Putamen (tissue), 1 donor: ENCODE measurements at regions not wholly inside any gene's neighbourhood (a gene's known extent, or its start where the extent isn't known, plus 50 kb on each side); places are given as distances from the start of the nearest gene placed in this dataset.

ENCODE experiments used
- DNase-seq: peaks from one replicate; pipeline ENCODE4 v3.0.0-alpha.2; 2016; ENCODE audit warnings: low spot score

GRCh38 chr3:90011996-90012395 lies 904.6 kb downstream of the EPHA3 start:
- DNase-seq = peak; percentile 63

GRCh38 chr3:90015688-90016356 lies 908.4 kb downstream of the EPHA3 start:
- DNase-seq = no peak

- no peak for DNase-seq
Measured at GRCh38 chr3:90016555-90016954, 909.1 kb downstream of the EPHA3 start.

GRCh38 chr3:90018779-90019178 lies 911.4 kb downstream of the EPHA3 start:
- DNase-seq = no peak

- DNase-seq = no peak
Measured at GRCh38 chr3:90025019-90025418, 917.6 kb downstream of the EPHA3 start.

- no peak for DNase-seq
Measured at GRCh38 chr3:90026406-90026805, 919.0 kb downstream of the EPHA3 start.

GRCh38 chr3:90031121-90031520 lies 923.7 kb downstream of the EPHA3 start:
- no peak for DNase-seq

- no peak for DNase-seq
Measured at GRCh38 chr3:90032980-90033641, 925.7 kb downstream of the EPHA3 start.

- DNase-seq = no peak
Measured at GRCh38 chr3:90034038-90034437, 926.6 kb downstream of the EPHA3 start.

- DNase-seq = no peak
Measured at GRCh38 chr3:90035643-90036042, 928.2 kb downstream of the EPHA3 start.

GRCh38 chr3:90036939-90037469 lies 929.6 kb downstream of the EPHA3 start:
- DNase-seq = no peak

- DNase-seq = no peak
Measured at GRCh38 chr3:90039994-90040393, 932.6 kb downstream of the EPHA3 start.

GRCh38 chr3:90040554-90040953 lies 933.1 kb downstream of the EPHA3 start:
- no peak for DNase-seq

GRCh38 chr3:90041995-90042394 lies 934.6 kb downstream of the EPHA3 start:
- DNase-seq = no peak

GRCh38 chr3:90043287-90043686 lies 935.9 kb downstream of the EPHA3 start:
- DNase-seq = no peak

- DNase-seq = no peak
Measured at GRCh38 chr3:90044084-90044816, 936.8 kb downstream of the EPHA3 start.

GRCh38 chr3:90052425-90052950 lies 945.1 kb downstream of the EPHA3 start:
- DNase-seq = no peak

GRCh38 chr3:90054311-90054710 lies 946.9 kb downstream of the EPHA3 start:
- DNase-seq = no peak

GRCh38 chr3:90055666-90056065 lies 948.2 kb downstream of the EPHA3 start:
- DNase-seq = no peak

- no peak for DNase-seq
Measured at GRCh38 chr3:90056281-90057032, 949.0 kb downstream of the EPHA3 start.

- DNase-seq = no peak
Measured at GRCh38 chr3:90062016-90062415, 954.6 kb downstream of the EPHA3 start.

- DNase-seq = no peak
Measured at GRCh38 chr3:90062631-90063200, 955.3 kb downstream of the EPHA3 start.
